GM23338 (cell line): ENCODE measurements at regions not wholly inside any gene's neighbourhood (a gene's known extent, or its start where the extent isn't known, plus 50 kb on each side); places are given as distances from the start of the nearest gene placed in this dataset.

Experiments used
- CREB1 ChIP-seq: fragments of 250-450 bp; sonication (Bioruptor Pico); IDR thresholded peaks from 2 replicates; pipeline ENCODE4 v1.5.0; 2020; ENCODE audit warnings: low read depth, mild to moderate bottlenecking, moderate library complexity
- CTCF ChIP-seq, 2 experiments: fragments of 200-600 bp in 1 of 2; sonication (generic) in 1 of 2; conservative IDR thresholded peaks; 2 replicates each; pipeline versions ENCODE4 v1.5.1 to v1.6.1; 2016 to 2017; ENCODE audit warnings: antibody characterized with exemption in 2 of 2, low read depth in 2 of 2, mild to moderate bottlenecking in 2 of 2, moderate library complexity in 1 of 2
- ETS1 ChIP-seq: IDR thresholded peaks from 2 replicates; pipeline ENCODE4 v1.6.1; 2016; ENCODE audit warnings: antibody characterized with exemption
- EZH2 ChIP-seq: fragments of 200-600 bp; sonication (generic); IDR thresholded peaks from one replicate; pipeline ENCODE4 v1.8.0; 2017; ENCODE audit warnings: antibody characterized with exemption, mild to moderate bottlenecking, low read depth; ENCODE audit not compliant: unreplicated experiment
- EZH2phosphoT487 ChIP-seq: fragments of 200-600 bp; sonication (generic); IDR thresholded peaks from one replicate; pipeline ENCODE4 v1.8.1; 2018; ENCODE audit warnings: antibody characterized with exemption; ENCODE audit not compliant: unreplicated experiment
- JUNB ChIP-seq: IDR thresholded peaks from one replicate; pipeline ENCODE4 v1.6.1; 2016; ENCODE audit warnings: antibody characterized with exemption; ENCODE audit not compliant: unreplicated experiment
- NANOG ChIP-seq: IDR thresholded peaks from 2 replicates; pipeline ENCODE4 v1.6.1; 2016; ENCODE audit warnings: antibody characterized with exemption, borderline replicate concordance
- POLR2AphosphoS5 ChIP-seq: IDR thresholded peaks from 2 replicates; pipeline ENCODE4 v1.6.1; 2016; ENCODE audit warnings: antibody characterized with exemption, low read depth
- TF ChIP-seq, protein P1 (sequence below): IDR thresholded peaks from one replicate; pipeline ENCODE4 v1.6.1; 2018; ENCODE audit warnings: antibody characterized with exemption; ENCODE audit not compliant: unreplicated experiment

DNA sequence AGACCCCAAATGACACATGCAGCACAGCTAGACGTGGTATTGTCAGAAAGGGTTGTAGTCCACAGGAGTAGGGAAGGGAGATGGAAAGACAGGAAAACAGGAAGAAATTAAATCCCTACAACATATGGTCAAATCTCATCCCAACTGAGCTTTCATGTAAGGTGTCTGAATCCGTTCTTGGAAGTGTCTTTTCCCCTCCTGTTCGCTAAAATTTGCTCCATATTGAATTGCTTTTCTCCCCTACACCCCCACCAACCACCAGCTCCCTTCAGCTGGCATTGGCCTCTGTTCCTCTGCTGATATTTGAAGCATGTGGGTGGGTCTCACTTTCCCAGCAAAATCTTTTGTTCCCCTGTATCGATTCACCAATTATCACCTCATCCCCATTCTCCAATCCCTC is 376.2 kb upstream of the WWC1 start:
- TF ChIP-seq EZH2 (no peak), CTCF (conservative IDR thresholded peaks at IDR 0.05; ENCODE audit: low read depth in 2 of 2) (no peak), EZH2phosphoT487 (no peak), POLR2AphosphoS5 (no peak), JUNB (no peak), CREB1 (CRISPR knock-in tag) (no peak), ETS1 (no peak), NANOG (no peak)
- TF ChIP-seq, protein P1, sequence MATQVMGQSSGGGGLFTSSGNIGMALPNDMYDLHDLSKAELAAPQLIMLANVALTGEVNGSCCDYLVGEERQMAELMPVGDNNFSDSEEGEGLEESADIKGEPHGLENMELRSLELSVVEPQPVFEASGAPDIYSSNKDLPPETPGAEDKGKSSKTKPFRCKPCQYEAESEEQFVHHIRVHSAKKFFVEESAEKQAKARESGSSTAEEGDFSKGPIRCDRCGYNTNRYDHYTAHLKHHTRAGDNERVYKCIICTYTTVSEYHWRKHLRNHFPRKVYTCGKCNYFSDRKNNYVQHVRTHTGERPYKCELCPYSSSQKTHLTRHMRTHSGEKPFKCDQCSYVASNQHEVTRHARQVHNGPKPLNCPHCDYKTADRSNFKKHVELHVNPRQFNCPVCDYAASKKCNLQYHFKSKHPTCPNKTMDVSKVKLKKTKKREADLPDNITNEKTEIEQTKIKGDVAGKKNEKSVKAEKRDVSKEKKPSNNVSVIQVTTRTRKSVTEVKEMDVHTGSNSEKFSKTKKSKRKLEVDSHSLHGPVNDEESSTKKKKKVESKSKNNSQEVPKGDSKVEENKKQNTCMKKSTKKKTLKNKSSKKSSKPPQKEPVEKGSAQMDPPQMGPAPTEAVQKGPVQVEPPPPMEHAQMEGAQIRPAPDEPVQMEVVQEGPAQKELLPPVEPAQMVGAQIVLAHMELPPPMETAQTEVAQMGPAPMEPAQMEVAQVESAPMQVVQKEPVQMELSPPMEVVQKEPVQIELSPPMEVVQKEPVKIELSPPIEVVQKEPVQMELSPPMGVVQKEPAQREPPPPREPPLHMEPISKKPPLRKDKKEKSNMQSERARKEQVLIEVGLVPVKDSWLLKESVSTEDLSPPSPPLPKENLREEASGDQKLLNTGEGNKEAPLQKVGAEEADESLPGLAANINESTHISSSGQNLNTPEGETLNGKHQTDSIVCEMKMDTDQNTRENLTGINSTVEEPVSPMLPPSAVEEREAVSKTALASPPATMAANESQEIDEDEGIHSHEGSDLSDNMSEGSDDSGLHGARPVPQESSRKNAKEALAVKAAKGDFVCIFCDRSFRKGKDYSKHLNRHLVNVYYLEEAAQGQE: no peak
